Tongue (tissue), 2 donors: ENCODE measurements at regions not wholly inside any gene's neighbourhood (a gene's known extent, or its start where the extent isn't known, plus 50 kb on each side); places are given as distances from the start of the nearest gene placed in this dataset.
"Not testable (repeated sequence)": the region's sequence is repeated elsewhere in the genome, so short reads cannot be mapped to it uniquely, and the experiment has no call there.

ENCODE experiments used
- DNase-seq: peaks from one replicate; pipeline ENCODE4 v3.0.0-alpha.2; 2015
- small RNA-seq: library from RNA; depleted of rRNA; stranded (forward); fragments of <200 nt; gene quantifications from one replicate; pipeline ENCODE3, GENCODE V24; 2014; ENCODE audit warnings: low replicate concordance

GRCh38 chr12:34431509-34431908 is 409.2 kb downstream of the ALG10 start:
- not testable (repeated sequence) for DNase-seq

Small RNA genes lying in the stretch of these regions (small RNA-seq; reads per million reads assigned to genes)
- gene RNA5SP357 = 1.5 reads per million, percentile 88 among the genes with 10 or more reads in this experiment
